SU-DHL-6 (cell line): ENCODE measurements at regions not wholly inside any gene's neighbourhood (a gene's known extent, or its start where the extent isn't known, plus 50 kb on each side); places are given as distances from the start of the nearest gene placed in this dataset.

Experiments
- EZH2phosphoT487 ChIP-seq: fragments of 200-600 bp; sonication (generic), shearing (Covaris generic); conservative IDR thresholded peaks from 2 replicates; pipeline ENCODE4 v1.6.1; 2018; ENCODE audit warnings: mild to moderate bottlenecking, antibody characterized with exemption, low read length, moderate library complexity, mixed read lengths
- TF ChIP-seq, protein P1 (sequence below): fragments of 200-600 bp; sonication (generic); IDR thresholded peaks from one replicate; pipeline ENCODE4 v1.5.1; 2017; ENCODE audit warnings: antibody characterized with exemption, mild to moderate bottlenecking, low read length, moderate library complexity; ENCODE audit not compliant: insufficient read depth, poor library complexity, severe bottlenecking

DNA sequence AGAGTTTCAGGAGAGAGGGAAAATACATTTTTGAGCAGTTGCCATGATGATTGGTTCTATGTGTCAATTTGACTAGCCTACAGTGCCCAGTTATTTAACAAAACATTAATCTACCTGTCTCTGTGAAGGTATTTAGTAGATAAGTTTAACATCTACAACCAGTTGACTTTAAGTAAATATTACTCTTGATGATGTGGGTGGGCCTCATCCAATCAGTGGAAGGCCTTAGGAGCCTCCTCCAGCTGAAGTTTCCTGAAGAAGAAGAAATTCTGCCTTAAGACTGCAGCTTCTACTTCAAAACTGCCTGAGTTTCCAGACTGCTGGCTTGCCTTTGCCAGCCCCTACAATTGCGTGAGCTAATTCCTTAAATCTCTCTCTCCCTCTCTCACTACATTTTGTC lies 93.6 kb downstream of the OXSM start:
- TF ChIP-seq, protein P1, sequence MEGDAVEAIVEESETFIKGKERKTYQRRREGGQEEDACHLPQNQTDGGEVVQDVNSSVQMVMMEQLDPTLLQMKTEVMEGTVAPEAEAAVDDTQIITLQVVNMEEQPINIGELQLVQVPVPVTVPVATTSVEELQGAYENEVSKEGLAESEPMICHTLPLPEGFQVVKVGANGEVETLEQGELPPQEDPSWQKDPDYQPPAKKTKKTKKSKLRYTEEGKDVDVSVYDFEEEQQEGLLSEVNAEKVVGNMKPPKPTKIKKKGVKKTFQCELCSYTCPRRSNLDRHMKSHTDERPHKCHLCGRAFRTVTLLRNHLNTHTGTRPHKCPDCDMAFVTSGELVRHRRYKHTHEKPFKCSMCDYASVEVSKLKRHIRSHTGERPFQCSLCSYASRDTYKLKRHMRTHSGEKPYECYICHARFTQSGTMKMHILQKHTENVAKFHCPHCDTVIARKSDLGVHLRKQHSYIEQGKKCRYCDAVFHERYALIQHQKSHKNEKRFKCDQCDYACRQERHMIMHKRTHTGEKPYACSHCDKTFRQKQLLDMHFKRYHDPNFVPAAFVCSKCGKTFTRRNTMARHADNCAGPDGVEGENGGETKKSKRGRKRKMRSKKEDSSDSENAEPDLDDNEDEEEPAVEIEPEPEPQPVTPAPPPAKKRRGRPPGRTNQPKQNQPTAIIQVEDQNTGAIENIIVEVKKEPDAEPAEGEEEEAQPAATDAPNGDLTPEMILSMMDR = no peak
- TF ChIP-seq EZH2phosphoT487 = no peak
